ENCODE measurements at regions not wholly inside any gene's neighbourhood (a gene's known extent, or its start where the extent isn't known, plus 50 kb on each side); places are given as distances from the start of the nearest gene placed in this dataset.

- no peaks in the 10 kb centered on the region for H3K4me1 ChIP-seq (ENCODE audit: insufficient read depth, low read length, poor library complexity, severe bottlenecking)
- no peak for TF ChIP-seq CTCF (conservative IDR thresholded peaks at IDR 0.05; ENCODE audit: low read length)
- H3K9me2 ChIP-seq (replicated peaks; ENCODE audit: low read depth, low read length), result no peaks in the 10 kb centered on the region
- no peaks in the 10 kb centered on the region for H4K20me1 ChIP-seq (ENCODE audit: insufficient read depth, low read length, poor library complexity, severe bottlenecking)
- no peak overlapping the region for H3K4me3 ChIP-seq (ENCODE audit: low read length, poor library complexity, severe bottlenecking)
- H3K27me3 ChIP-seq (ENCODE audit: insufficient read depth, low read length, poor library complexity, severe bottlenecking), result no peaks in the 10 kb centered on the region
- H3K79me2 ChIP-seq (ENCODE audit: insufficient read depth, low read length), result no peaks in the 10 kb centered on the region
- H3K9ac ChIP-seq (ENCODE audit: low read depth, low read length, poor library complexity, severe bottlenecking), result no peak overlapping the region
- H3K4me2 ChIP-seq (ENCODE audit: low read depth, low read length, poor library complexity, severe bottlenecking), result no peak overlapping the region
- H3K9me3 ChIP-seq (ENCODE audit: insufficient read depth, low read depth, low read length), result no peaks in the 10 kb centered on the region
- no peaks in the 10 kb centered on the region for H3K36me3 ChIP-seq (ENCODE audit: insufficient read depth, low read length)
- H2AFZ ChIP-seq (ENCODE audit: low read length), result no peak overlapping the region
- no peaks in the 10 kb centered on the region for H3F3A ChIP-seq (ENCODE audit: low read depth)
Observed at GRCh38 chr7:85510287-85510686, 323.4 kb upstream of the SEMA3D start.

- Histone ChIP-seq H3K9me3 (ENCODE audit: insufficient read depth, low read depth, low read length) (no peaks in the 10 kb centered on the region), H3K9ac (ENCODE audit: low read depth, low read length, poor library complexity, severe bottlenecking) (no peak overlapping the region), H3K27me3 (ENCODE audit: insufficient read depth, low read length, poor library complexity, severe bottlenecking) (no peaks in the 10 kb centered on the region), H3K4me3 (ENCODE audit: low read length, poor library complexity, severe bottlenecking) (no peak overlapping the region), H3F3A (ENCODE audit: low read depth) (no peaks in the 10 kb centered on the region), H3K4me2 (ENCODE audit: low read depth, low read length, poor library complexity, severe bottlenecking) (no peak overlapping the region), H2AFZ (ENCODE audit: low read length) (no peak overlapping the region), H3K9me2 (replicated peaks; ENCODE audit: low read depth, low read length) (no peaks in the 10 kb centered on the region), H3K4me1 (ENCODE audit: insufficient read depth, low read length, poor library complexity, severe bottlenecking) (no peaks in the 10 kb centered on the region), H3K36me3 (ENCODE audit: insufficient read depth, low read length) (no peaks in the 10 kb centered on the region), H3K79me2 (ENCODE audit: insufficient read depth, low read length) (no peaks in the 10 kb centered on the region), H4K20me1 (ENCODE audit: insufficient read depth, low read length, poor library complexity, severe bottlenecking) (no peaks in the 10 kb centered on the region)
- no peak for TF ChIP-seq CTCF (conservative IDR thresholded peaks at IDR 0.05; ENCODE audit: low read length)
- TF ChIP-seq EZH2phosphoT487 (IDR thresholded peaks at IDR 0.05; ENCODE audit: borderline replicate concordance), result no peak
Observed at GRCh38 chr7:85509476-85509875, 322.6 kb upstream of the SEMA3D start.

- H3K27me3 ChIP-seq (ENCODE audit: insufficient read depth, low read length, poor library complexity, severe bottlenecking), result no peaks in the 10 kb centered on the region
- H3K4me2 ChIP-seq (ENCODE audit: low read depth, low read length, poor library complexity, severe bottlenecking), result no peak overlapping the region
- TF ChIP-seq EZH2phosphoT487 (IDR thresholded peaks at IDR 0.05; ENCODE audit: borderline replicate concordance) (no peak), CTCF (conservative IDR thresholded peaks at IDR 0.05; ENCODE audit: low read length) (no peak)
- no peak overlapping the region for H3K9ac ChIP-seq (ENCODE audit: low read depth, low read length, poor library complexity, severe bottlenecking)
- no peak overlapping the region for H3K4me3 ChIP-seq (ENCODE audit: low read length, poor library complexity, severe bottlenecking)
- H3K9me2 ChIP-seq (replicated peaks; ENCODE audit: low read depth, low read length), result no peaks in the 10 kb centered on the region
- H3K79me2 ChIP-seq (ENCODE audit: insufficient read depth, low read length), result no peaks in the 10 kb centered on the region
- no peaks in the 10 kb centered on the region for H3K9me3 ChIP-seq (ENCODE audit: insufficient read depth, low read depth, low read length)
- no peaks in the 10 kb centered on the region for H4K20me1 ChIP-seq (ENCODE audit: insufficient read depth, low read length, poor library complexity, severe bottlenecking)
- no peaks in the 10 kb centered on the region for H3K4me1 ChIP-seq (ENCODE audit: insufficient read depth, low read length, poor library complexity, severe bottlenecking)
- H2AFZ ChIP-seq (ENCODE audit: low read length), result no peak overlapping the region
- H3K36me3 ChIP-seq (ENCODE audit: insufficient read depth, low read length), result no peaks in the 10 kb centered on the region
- H3F3A ChIP-seq (ENCODE audit: low read depth), result no peaks in the 10 kb centered on the region
Observed at GRCh38 chr7:85508642-85509410, 322.0 kb upstream of the SEMA3D start.

All from Loucy (cell line).